GM23338 (cell line): ENCODE measurements at regions not wholly inside any gene's neighbourhood (a gene's known extent, or its start where the extent isn't known, plus 50 kb on each side); places are given as distances from the start of the nearest gene placed in this dataset.

Experiments
- ATAC-seq: fragments of 200-7000 bp; cut with Tn5 transposase; 3 replicates; pipeline ENCODE4 v1.9.1; 2020
- DNase-seq: peaks from one replicate; pipeline ENCODE4 v3.0.0-alpha.2; 2015; ENCODE audit warnings: low spot score
- H2AFZ ChIP-seq: fragments of 200-600 bp; sonication (generic); 2 replicates; pipeline ENCODE4 v1.8.0; 2016; ENCODE audit warnings: antibody characterized with exemption, mild to moderate bottlenecking, moderate library complexity
- H3F3A ChIP-seq: fragments of 200-600 bp; sonication (generic); replicated peaks from 2 replicates; pipeline ENCODE4 v1.8.0; 2017; ENCODE audit warnings: antibody characterized with exemption, mixed run types, low read depth
- H3K27ac ChIP-seq: fragments of 200-600 bp; sonication (generic); 2 replicates; pipeline ENCODE4 v1.6.1; 2016; ENCODE audit warnings: low read depth
- H3K27me3 ChIP-seq: fragments of 200-600 bp; sonication (generic); 2 replicates; pipeline ENCODE4 v1.8.0; 2016; ENCODE audit warnings: mild to moderate bottlenecking, mixed run types, moderate library complexity; ENCODE audit not compliant: insufficient read depth
- H3K36me3 ChIP-seq: fragments of 200-600 bp; sonication (generic); 2 replicates; pipeline ENCODE4 v1.8.0; 2016; ENCODE audit warnings: mild to moderate bottlenecking; ENCODE audit not compliant: insufficient read depth
- H3K4me1 ChIP-seq: fragments of 200-600 bp; sonication (generic); 2 replicates; pipeline ENCODE4 v1.8.0; 2016; ENCODE audit warnings: mild to moderate bottlenecking, moderate library complexity; ENCODE audit not compliant: insufficient read depth
- H3K4me2 ChIP-seq: fragments of 200-600 bp; sonication (generic); 2 replicates; pipeline ENCODE4 v1.7.1; 2017; ENCODE audit warnings: mixed run types
- H3K4me3 ChIP-seq: fragments of 200-600 bp; sonication (generic); 2 replicates; pipeline ENCODE4 v1.6.1; 2016; ENCODE audit warnings: mixed run types
- H3K79me2 ChIP-seq: fragments of 200-600 bp; sonication (generic); replicated peaks from 2 replicates; pipeline ENCODE4 v1.8.0; 2017; ENCODE audit warnings: mild to moderate bottlenecking; ENCODE audit not compliant: insufficient read depth
- H3K9me2 ChIP-seq: fragments of 200-600 bp; sonication (generic); 2 replicates; pipeline ENCODE4 v1.8.0; 2017; ENCODE audit not compliant: insufficient read depth
- H4K20me1 ChIP-seq: fragments of 200-600 bp; sonication (generic); replicated peaks from 2 replicates; pipeline ENCODE4 v1.8.0; 2017; ENCODE audit warnings: mild to moderate bottlenecking; ENCODE audit not compliant: insufficient read depth
- H3K27ac Mint-ChIP-seq: 2 replicates; pipeline ENCODE4 v1.8.0; 2020; ENCODE audit warnings: inconsistent platforms, mild to moderate bottlenecking, moderate library complexity, mixed read lengths
- H3K27me3 Mint-ChIP-seq: 3 replicates; pipeline ENCODE4 v1.8.0; 2022; ENCODE audit warnings: low read depth, mild to moderate bottlenecking, moderate library complexity, mixed read lengths, inconsistent platforms; ENCODE audit not compliant: insufficient read depth, poor library complexity
- H3K36me3 Mint-ChIP-seq: 3 replicates; pipeline ENCODE4 v1.8.0; 2021; ENCODE audit warnings: low read depth, mild to moderate bottlenecking, inconsistent platforms, moderate library complexity, mixed read lengths
- H3K4me1 Mint-ChIP-seq: 3 replicates; pipeline ENCODE4 v1.8.0; 2020; ENCODE audit warnings: mild to moderate bottlenecking, inconsistent platforms, mixed read lengths
- H3K4me3 Mint-ChIP-seq: 3 replicates; pipeline ENCODE4 v1.8.0; 2021; ENCODE audit warnings: moderate library complexity, mild to moderate bottlenecking, inconsistent platforms, mixed read lengths
- H3K9me3 Mint-ChIP-seq: 3 replicates; pipeline ENCODE4 v1.8.0; 2020; ENCODE audit warnings: moderate library complexity, mild to moderate bottlenecking, inconsistent platforms, mixed read lengths
- CREB1 ChIP-seq: fragments of 250-450 bp; sonication (Bioruptor Pico); IDR thresholded peaks from 2 replicates; pipeline ENCODE4 v1.5.0; 2020; ENCODE audit warnings: low read depth, mild to moderate bottlenecking, moderate library complexity
- EZH2phosphoT487 ChIP-seq: fragments of 200-600 bp; sonication (generic); IDR thresholded peaks from one replicate; pipeline ENCODE4 v1.8.1; 2018; ENCODE audit warnings: antibody characterized with exemption; ENCODE audit not compliant: unreplicated experiment
- ZNF114 ChIP-seq: fragments of 250-450 bp; sonication (Bioruptor Pico); IDR thresholded peaks from 2 replicates; pipeline ENCODE4 v1.5.0; 2020; ENCODE audit warnings: mild to moderate bottlenecking, moderate library complexity
- ZNF331 ChIP-seq: fragments of 250-450 bp; sonication (Bioruptor Pico); IDR thresholded peaks from 2 replicates; pipeline ENCODE4 v1.5.0; 2020; ENCODE audit warnings: low read depth, mild to moderate bottlenecking, moderate library complexity
- TF ChIP-seq, protein P1 (sequence below): fragments of 250-450 bp; sonication (Bioruptor Pico); IDR thresholded peaks from 2 replicates; pipeline ENCODE4 v1.5.0; 2020; ENCODE audit warnings: mild to moderate bottlenecking, moderate library complexity
- TF ChIP-seq, protein P2 (sequence below): IDR thresholded peaks from one replicate; pipeline ENCODE4 v1.6.1; 2018; ENCODE audit warnings: antibody characterized with exemption; ENCODE audit not compliant: unreplicated experiment

DNA sequence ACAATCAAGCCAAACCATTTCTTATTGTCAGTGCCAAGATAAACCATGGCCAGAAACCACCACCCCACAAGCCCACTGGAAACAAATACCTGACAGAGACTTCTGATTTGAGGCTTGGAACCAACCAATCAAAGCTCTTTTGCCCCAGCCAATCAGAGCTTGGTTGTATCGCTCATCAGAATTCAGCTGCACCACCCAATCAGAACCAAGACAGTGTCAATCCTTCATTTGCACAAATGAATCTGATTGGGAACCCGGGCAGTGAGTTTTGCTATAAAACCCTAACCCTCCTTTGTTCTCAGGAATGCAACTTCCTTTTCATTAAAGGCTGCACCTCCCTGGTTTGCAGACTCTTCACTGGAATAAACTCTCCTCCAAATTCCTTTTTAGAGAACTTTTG is 87.4 kb downstream of the ELAPOR2 start (continued):
- TF ChIP-seq, protein P1, sequence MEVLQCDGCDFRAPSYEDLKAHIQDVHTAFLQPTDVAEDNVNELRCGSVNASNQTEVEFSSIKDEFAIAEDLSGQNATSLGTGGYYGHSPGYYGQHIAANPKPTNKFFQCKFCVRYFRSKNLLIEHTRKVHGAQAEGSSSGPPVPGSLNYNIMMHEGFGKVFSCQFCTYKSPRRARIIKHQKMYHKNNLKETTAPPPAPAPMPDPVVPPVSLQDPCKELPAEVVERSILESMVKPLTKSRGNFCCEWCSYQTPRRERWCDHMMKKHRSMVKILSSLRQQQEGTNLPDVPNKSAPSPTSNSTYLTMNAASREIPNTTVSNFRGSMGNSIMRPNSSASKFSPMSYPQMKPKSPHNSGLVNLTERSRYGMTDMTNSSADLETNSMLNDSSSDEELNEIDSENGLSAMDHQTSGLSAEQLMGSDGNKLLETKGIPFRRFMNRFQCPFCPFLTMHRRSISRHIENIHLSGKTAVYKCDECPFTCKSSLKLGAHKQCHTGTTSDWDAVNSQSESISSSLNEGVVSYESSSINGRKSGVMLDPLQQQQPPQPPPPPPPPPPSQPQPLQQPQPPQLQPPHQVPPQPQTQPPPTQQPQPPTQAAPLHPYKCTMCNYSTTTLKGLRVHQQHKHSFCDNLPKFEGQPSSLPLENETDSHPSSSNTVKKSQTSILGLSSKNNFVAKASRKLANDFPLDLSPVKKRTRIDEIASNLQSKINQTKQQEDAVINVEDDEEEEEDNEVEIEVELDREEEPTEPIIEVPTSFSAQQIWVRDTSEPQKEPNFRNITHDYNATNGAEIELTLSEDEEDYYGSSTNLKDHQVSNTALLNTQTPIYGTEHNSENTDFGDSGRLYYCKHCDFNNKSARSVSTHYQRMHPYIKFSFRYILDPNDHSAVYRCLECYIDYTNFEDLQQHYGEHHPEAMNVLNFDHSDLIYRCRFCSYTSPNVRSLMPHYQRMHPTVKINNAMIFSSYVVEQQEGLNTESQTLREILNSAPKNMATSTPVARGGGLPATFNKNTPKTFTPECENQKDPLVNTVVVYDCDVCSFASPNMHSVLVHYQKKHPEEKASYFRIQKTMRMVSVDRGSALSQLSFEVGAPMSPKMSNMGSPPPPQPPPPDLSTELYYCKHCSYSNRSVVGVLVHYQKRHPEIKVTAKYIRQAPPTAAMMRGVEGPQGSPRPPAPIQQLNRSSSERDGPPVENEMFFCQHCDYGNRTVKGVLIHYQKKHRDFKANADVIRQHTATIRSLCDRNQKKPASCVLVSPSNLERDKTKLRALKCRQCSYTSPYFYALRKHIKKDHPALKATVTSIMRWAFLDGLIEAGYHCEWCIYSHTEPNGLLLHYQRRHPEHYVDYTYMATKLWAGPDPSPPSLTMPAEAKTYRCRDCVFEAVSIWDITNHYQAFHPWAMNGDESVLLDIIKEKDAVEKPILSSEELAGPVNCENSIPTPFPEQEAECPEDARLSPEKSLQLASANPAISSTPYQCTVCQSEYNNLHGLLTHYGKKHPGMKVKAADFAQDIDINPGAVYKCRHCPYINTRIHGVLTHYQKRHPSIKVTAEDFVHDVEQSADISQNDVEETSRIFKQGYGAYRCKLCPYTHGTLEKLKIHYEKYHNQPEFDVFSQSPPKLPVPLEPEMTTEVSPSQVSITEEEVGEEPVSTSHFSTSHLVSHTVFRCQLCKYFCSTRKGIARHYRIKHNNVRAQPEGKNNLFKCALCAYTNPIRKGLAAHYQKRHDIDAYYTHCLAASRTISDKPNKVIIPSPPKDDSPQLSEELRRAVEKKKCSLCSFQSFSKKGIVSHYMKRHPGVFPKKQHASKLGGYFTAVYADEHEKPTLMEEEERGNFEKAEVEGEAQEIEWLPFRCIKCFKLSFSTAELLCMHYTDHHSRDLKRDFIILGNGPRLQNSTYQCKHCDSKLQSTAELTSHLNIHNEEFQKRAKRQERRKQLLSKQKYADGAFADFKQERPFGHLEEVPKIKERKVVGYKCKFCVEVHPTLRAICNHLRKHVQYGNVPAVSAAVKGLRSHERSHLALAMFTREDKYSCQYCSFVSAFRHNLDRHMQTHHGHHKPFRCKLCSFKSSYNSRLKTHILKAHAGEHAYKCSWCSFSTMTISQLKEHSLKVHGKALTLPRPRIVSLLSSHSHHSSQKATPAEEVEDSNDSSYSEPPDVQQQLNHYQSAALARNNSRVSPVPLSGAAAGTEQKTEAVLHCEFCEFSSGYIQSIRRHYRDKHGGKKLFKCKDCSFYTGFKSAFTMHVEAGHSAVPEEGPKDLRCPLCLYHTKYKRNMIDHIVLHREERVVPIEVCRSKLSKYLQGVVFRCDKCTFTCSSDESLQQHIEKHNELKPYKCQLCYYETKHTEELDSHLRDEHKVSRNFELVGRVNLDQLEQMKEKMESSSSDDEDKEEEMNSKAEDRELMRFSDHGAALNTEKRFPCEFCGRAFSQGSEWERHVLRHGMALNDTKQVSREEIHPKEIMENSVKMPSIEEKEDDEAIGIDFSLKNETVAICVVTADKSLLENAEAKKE (CRISPR knock-in tag) = no peak
- TF ChIP-seq EZH2phosphoT487 (no peak), CREB1 (CRISPR knock-in tag) (no peak), ZNF331 (CRISPR knock-in tag) (no peak), ZNF114 (CRISPR knock-in tag) (no peak)
- TF ChIP-seq, protein P2, sequence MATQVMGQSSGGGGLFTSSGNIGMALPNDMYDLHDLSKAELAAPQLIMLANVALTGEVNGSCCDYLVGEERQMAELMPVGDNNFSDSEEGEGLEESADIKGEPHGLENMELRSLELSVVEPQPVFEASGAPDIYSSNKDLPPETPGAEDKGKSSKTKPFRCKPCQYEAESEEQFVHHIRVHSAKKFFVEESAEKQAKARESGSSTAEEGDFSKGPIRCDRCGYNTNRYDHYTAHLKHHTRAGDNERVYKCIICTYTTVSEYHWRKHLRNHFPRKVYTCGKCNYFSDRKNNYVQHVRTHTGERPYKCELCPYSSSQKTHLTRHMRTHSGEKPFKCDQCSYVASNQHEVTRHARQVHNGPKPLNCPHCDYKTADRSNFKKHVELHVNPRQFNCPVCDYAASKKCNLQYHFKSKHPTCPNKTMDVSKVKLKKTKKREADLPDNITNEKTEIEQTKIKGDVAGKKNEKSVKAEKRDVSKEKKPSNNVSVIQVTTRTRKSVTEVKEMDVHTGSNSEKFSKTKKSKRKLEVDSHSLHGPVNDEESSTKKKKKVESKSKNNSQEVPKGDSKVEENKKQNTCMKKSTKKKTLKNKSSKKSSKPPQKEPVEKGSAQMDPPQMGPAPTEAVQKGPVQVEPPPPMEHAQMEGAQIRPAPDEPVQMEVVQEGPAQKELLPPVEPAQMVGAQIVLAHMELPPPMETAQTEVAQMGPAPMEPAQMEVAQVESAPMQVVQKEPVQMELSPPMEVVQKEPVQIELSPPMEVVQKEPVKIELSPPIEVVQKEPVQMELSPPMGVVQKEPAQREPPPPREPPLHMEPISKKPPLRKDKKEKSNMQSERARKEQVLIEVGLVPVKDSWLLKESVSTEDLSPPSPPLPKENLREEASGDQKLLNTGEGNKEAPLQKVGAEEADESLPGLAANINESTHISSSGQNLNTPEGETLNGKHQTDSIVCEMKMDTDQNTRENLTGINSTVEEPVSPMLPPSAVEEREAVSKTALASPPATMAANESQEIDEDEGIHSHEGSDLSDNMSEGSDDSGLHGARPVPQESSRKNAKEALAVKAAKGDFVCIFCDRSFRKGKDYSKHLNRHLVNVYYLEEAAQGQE = no peak

DNA sequence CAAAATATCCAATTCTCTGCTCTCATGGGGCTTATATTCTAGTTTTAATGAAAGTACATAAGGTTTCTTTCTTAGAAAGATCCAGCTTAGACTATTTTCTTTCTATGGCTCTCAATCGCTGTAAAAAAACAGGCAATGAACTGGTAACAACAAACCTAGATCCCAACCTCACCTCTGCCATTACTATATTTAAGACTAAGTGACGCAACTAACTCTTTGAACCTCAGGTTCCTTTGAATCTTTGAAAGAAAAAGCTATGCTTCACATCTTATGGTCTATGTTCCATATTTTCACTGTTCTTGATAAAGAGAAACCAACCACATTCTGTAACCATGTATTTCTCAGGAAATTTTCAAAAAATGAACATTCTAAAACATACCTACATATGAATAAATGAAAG is 88.5 kb downstream of the ELAPOR2 start:
- ATAC-seq = no peak
- no peak overlapping the region for H3K4me2 ChIP-seq
- no peak overlapping the region for H3K4me3 ChIP-seq
- Mint-ChIP-seq H3K4me1 (peaks cover 40% of the 10 kb centered on the region), H3K27me3 (peaks cover 4% of the 10 kb centered on the region), H3K36me3 (no peaks in the 10 kb centered on the region; the same call in 2 of the 3 replicates), H3K9me3 (no peaks in the 10 kb centered on the region), H3K27ac (no peak overlapping the region), H3K4me3 (no peak overlapping the region)
- no peaks in the 10 kb centered on the region for H4K20me1 ChIP-seq
- peaks cover 30% of the 10 kb centered on the region for H3K4me1 ChIP-seq
- H3K36me3 ChIP-seq = no peaks in the 10 kb centered on the region
- DNase-seq = no peak
- no peaks in the 10 kb centered on the region for H3F3A ChIP-seq
- peaks cover 86% of the 10 kb centered on the region for H3K79me2 ChIP-seq
- no peak overlapping the region for H2AFZ ChIP-seq
- no peaks in the 10 kb centered on the region for H3K27me3 ChIP-seq
- no peaks in the 10 kb centered on the region; the same call in 1 of the 2 replicates for H3K9me2 ChIP-seq
- H3K27ac ChIP-seq = no peak overlapping the region
- TF ChIP-seq, protein P1 (CRISPR knock-in tag) = no peak
- TF ChIP-seq CREB1 (CRISPR knock-in tag) (no peak), ZNF114 (CRISPR knock-in tag) (no peak), ZNF331 (CRISPR knock-in tag) (no peak)
